NK-92 treated with Interleukin-12 subunit alpha and Interleukin-12 subunit beta, amount 100 ng/mL, for 24 hours (cell line): ENCODE measurements at regions not wholly inside any gene's neighbourhood (a gene's known extent, or its start where the extent isn't known, plus 50 kb on each side); places are given as distances from the start of the nearest gene placed in this dataset.
"Not testable (repeated sequence)": the region's sequence is repeated elsewhere in the genome, so short reads cannot be mapped to it uniquely, and the experiment has no call there.

Experiments used
- DNase-seq: peaks from one replicate; lab custom pipeline; 2025; lab: John Stamatoyannopoulos, UW

DNA sequence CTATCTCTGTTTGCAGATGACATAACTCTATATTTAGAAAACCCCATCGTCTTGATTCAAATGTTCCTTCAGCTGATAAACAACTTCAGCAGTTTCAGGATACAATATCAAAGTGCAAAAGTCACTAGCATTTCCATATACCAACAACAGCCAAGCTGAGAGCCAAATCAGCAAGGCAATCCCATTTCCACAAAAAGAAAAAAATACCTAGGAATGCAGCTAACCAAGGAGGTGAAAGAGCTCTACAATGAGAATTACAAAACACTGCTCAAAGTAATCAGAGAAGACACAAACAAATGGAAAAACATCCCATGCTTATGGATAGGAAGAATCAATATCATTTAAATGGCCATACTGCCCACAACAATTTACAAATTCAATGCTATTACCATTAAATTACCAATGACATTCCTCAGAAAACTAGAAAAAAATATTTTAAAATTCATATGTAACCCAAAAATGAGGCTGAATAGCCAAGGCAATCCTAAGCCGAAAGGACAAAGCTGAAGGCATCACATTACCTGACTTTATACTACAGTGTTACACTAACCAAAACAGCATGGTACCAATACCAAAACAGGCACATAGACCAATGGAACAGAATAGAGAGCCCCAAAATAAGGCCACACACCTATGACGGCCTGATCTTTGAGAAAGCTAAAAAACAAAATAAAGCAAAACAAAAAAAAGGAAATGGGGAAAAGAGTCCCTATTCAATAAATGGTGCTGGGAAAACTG is 901.7 kb downstream of the LRFN5 start:
- DNase-seq: no peak

GRCh38 chr14:42504433-42504832 is 897.8 kb downstream of the LRFN5 start:
- DNase-seq: no peak

- DNase-seq: no peak
These were observed 892.5 kb downstream of the LRFN5 start for GRCh38 chr14:42499137-42499536.

- DNase-seq: no peak
These were observed 883.9 kb downstream of the LRFN5 start for GRCh38 chr14:42490536-42490935.

DNA sequence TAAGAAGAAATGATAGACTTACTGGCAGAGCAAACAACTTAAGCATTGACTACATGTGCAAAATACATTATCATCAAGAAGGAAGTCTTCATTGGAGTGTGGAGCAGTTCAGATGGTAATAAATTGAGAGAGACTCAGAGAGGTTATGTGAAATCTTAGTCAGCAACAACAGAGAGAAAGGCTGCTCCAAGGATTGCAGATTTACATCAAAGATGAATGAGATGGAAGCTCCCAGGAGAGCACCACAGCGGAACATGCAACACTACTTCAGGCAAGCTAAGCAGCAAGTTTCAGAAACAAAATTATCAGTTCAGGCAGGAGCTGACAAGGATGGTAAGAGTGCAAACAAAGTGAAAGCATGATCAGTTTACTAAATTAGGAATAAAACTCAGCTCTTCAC is 882.3 kb downstream of the LRFN5 start:
- no peak for DNase-seq

GRCh38 chr14:42482345-42482971 is 875.8 kb downstream of the LRFN5 start:
- not testable (repeated sequence) for DNase-seq

DNA sequence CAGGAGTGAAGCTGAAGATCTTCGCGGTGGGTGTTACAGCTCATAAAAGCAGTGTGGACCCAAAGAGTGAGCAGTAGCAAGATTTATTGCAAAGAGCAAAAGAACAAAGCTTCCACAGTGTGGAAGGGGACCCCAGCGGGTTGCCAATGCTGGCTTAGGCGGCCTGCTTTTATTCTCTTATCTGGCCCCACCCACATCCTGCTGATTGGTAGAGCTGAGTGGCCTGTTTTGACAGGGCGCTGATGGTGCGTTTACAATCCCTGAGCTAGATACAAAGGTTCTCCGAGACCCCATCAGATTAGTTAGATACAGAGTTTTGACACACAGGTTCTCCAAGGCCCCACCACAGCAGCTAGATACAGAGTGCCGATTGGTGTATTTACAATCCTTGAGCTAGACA is 875.0 kb downstream of the LRFN5 start:
- DNase-seq: not testable (repeated sequence)

- no peak for DNase-seq
These were observed 873.6 kb downstream of the LRFN5 start for GRCh38 chr14:42480255-42480654.

GRCh38 chr14:42475289-42475688 is 868.6 kb downstream of the LRFN5 start:
- DNase-seq: no peak

GRCh38 chr14:42470427-42470719 is 863.7 kb downstream of the LRFN5 start:
- DNase-seq: no peak

GRCh38 chr14:42469637-42470426 is 863.2 kb downstream of the LRFN5 start:
- no peak for DNase-seq

- DNase-seq: no peak
These were observed 854.0 kb downstream of the LRFN5 start for GRCh38 chr14:42460673-42461072.

- DNase-seq: no peak
These were observed 852.6 kb downstream of the LRFN5 start for GRCh38 chr14:42459171-42459685.

DNA sequence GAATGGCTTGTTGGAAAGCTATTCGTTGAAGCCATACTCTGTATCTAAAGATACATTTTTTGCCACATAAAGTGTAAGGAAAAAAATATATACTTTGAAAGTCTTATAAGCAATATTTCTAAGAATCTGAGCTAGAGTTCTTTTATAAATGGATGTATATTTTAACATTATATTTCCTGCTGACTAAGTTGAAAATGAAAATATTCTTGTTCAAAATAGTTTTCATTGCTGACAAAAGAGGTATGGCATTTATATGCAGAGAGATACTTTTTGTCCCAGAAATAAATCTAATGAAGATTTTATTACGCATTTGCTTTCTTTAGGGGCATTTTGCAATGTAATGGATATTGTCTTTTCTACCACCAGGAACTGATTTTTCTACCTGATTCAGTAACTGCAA is 834.9 kb downstream of the LRFN5 start:
- no peak for DNase-seq

GRCh38 chr14:42437809-42438208 is 831.1 kb downstream of the LRFN5 start:
- DNase-seq: no peak

- no peak for DNase-seq
These were observed 822.7 kb downstream of the LRFN5 start for GRCh38 chr14:42429401-42429800.

GRCh38 chr14:42428996-42429395 is 822.3 kb downstream of the LRFN5 start:
- DNase-seq: no peak

DNA sequence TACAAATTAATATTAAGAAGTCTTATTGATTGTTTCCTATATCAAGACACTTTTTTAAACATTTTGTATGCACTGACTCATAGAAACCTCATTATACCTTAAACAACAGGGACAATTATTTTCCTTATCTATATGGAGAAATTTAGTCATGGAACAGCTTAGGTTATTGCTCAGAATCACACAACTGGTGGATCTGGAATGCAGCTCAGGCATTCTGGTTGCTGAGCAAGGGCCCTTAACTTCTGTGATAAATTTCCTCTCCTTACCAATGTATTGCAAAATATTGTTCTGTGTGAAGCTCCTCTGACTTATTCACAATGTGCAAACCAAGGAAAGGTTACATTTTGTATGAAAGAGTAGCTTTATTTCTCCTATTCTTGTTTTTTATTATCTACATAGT is 817.8 kb downstream of the LRFN5 start:
- no peak for DNase-seq

- DNase-seq: no peak
These were observed 814.9 kb downstream of the LRFN5 start for GRCh38 chr14:42421377-42422078.

GRCh38 chr14:42420071-42420470 is 813.4 kb downstream of the LRFN5 start:
- DNase-seq: no peak

- no peak for DNase-seq
These were observed 800.5 kb downstream of the LRFN5 start for GRCh38 chr14:42407153-42407552.

DNA sequence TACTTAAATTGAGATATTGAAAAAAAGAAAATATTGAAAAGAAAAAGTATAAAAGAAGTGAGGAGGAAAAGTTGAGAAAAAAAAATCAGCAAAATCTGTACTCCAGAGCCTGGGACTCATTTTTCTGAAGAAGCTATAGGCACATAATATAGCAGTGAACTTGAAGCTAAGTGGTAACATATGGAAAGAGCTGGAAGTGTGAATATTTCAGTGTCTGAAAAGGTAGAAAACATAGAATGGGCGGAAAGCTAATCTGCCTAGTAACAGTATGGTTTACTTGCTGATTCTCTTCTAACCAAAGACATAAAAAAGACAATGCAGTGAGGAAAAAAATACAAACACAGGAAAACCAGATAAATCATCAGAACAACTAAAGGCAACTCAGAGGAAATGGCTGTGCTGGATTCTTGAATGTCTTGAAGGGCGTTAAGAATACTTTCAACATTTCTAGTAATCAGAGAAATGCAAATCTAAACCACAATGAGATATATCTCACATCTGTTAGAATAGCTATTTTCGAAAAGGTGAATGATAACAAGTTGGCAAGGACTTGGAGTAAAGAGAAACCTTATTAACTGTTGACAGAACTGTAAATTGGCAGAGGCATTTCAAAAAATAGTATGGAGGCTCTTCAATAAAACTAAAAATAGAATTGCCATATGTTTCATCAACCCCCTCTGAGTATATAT is 784.6 kb downstream of the LRFN5 start:
- no peak for DNase-seq
